Neural progenitor cell (in vitro differentiated cells): ENCODE measurements at regions not wholly inside any gene's neighbourhood (a gene's known extent, or its start where the extent isn't known, plus 50 kb on each side); places are given as distances from the start of the nearest gene placed in this dataset.

Experiments
- DNase-seq: peaks from one replicate; pipeline ENCODE4 v3.0.0-alpha.2; 2016; ENCODE audit warnings: low spot score
- H2AFZ ChIP-seq: fragments of 200-600 bp; sonication (generic); replicated peaks from 2 replicates; pipeline ENCODE4 v1.6.1; 2016; ENCODE audit warnings: antibody characterized with exemption
- H3F3A ChIP-seq: fragments of 200-600 bp; sonication (generic); 2 replicates; pipeline ENCODE4 v1.6.1; 2016; ENCODE audit warnings: antibody characterized with exemption, low read depth
- H3K27ac ChIP-seq: fragments of 200-600 bp; sonication (generic); 2 replicates; pipeline ENCODE4 v1.5.1; 2016; ENCODE audit warnings: mild to moderate bottlenecking
- H3K27me3 ChIP-seq: fragments of 200-600 bp; sonication (generic); 2 replicates; pipeline ENCODE4 v1.6.1; 2016; ENCODE audit warnings: mild to moderate bottlenecking, moderate library complexity
- H3K36me3 ChIP-seq: fragments of 200-600 bp; sonication (generic); 2 replicates; pipeline ENCODE4 v1.5.1; 2016
- H3K4me1 ChIP-seq: fragments of 200-600 bp; sonication (generic); 2 replicates; pipeline ENCODE4 v1.6.1; 2016; ENCODE audit warnings: mixed run types
- H3K4me2 ChIP-seq: fragments of 200-600 bp; sonication (generic); 2 replicates; pipeline ENCODE4 v1.6.1; 2016
- H3K4me3 ChIP-seq: fragments of 200-600 bp; sonication (generic); 2 replicates; pipeline ENCODE4 v1.5.1; 2016
- H3K79me2 ChIP-seq: fragments of 200-600 bp; sonication (generic); 2 replicates; pipeline ENCODE4 v1.6.1; 2016; ENCODE audit warnings: low read depth
- H3K9ac ChIP-seq: fragments of 200-600 bp; sonication (generic); 2 replicates; pipeline ENCODE4 v1.6.1; 2016
- H3K9me3 ChIP-seq: fragments of 200-600 bp; sonication (generic); 2 replicates; pipeline ENCODE4 v1.5.1; 2016; ENCODE audit warnings: low read depth
- H4K20me1 ChIP-seq: fragments of 200-600 bp; sonication (generic); 2 replicates; pipeline ENCODE4 v1.6.1; 2016; ENCODE audit warnings: low read depth
- H3K27ac Mint-ChIP-seq: 3 replicates; pipeline ENCODE4 v1.8.0; 2021; ENCODE audit warnings: mixed read lengths
- H3K27me3 Mint-ChIP-seq: 2 replicates; pipeline ENCODE4 v1.8.0; 2022; ENCODE audit warnings: low read depth, mild to moderate bottlenecking, inconsistent platforms, moderate library complexity, mixed read lengths; ENCODE audit not compliant: insufficient read depth
- H3K36me3 Mint-ChIP-seq: 3 replicates; pipeline ENCODE4 v1.8.0; 2021; ENCODE audit warnings: mixed read lengths
- H3K4me1 Mint-ChIP-seq: 3 replicates; pipeline ENCODE4 v1.8.0; 2021; ENCODE audit warnings: mixed read lengths
- H3K4me3 Mint-ChIP-seq: 3 replicates; pipeline ENCODE4 v1.8.0; 2021; ENCODE audit warnings: mild to moderate bottlenecking, moderate library complexity, mixed read lengths
- H3K9me3 Mint-ChIP-seq: 3 replicates; pipeline ENCODE4 v1.8.0; 2020; ENCODE audit warnings: mixed read lengths
- EZH2 ChIP-seq: fragments of 200-600 bp; sonication (generic); IDR thresholded peaks from 2 replicates; pipeline ENCODE4 v1.6.1; 2017; ENCODE audit warnings: antibody characterized with exemption, mild to moderate bottlenecking, moderate library complexity
- EZH2phosphoT487 ChIP-seq: fragments of 200-600 bp; sonication (generic); IDR thresholded peaks from 2 replicates; pipeline ENCODE4 v1.6.1; 2017; ENCODE audit warnings: antibody characterized with exemption
- TF ChIP-seq, protein P1 (sequence below): fragments of 200-600 bp; sonication (generic); IDR thresholded peaks from 2 replicates; pipeline ENCODE4 v1.5.1; 2017; ENCODE audit warnings: antibody characterized with exemption, mild to moderate bottlenecking

DNA sequence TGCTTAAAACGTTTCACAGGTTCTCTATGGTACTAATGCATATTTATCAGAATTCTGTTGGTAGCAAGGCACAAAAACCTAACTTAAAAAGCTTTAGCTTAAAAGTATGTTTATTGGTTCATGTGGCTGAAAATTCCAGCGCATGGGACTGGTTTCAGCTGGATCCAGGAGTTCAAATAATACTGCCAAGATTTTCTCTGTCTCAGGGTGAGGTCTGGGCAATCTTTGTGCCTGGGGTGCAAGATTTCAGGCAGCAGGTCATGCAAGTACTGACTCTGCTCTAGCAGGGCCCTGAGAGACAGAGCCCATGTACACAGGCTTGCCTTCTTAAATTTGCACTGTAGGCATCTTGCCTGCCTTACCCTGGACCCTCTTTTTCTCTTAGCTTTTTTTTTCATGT is 134.2 kb upstream of the GAS1 start:
- peaks cover 16% of the 10 kb centered on the region for H3K9me3 Mint-ChIP-seq
- TF ChIP-seq EZH2, result no peak
- no peak for TF ChIP-seq EZH2phosphoT487
- TF ChIP-seq, protein P1, sequence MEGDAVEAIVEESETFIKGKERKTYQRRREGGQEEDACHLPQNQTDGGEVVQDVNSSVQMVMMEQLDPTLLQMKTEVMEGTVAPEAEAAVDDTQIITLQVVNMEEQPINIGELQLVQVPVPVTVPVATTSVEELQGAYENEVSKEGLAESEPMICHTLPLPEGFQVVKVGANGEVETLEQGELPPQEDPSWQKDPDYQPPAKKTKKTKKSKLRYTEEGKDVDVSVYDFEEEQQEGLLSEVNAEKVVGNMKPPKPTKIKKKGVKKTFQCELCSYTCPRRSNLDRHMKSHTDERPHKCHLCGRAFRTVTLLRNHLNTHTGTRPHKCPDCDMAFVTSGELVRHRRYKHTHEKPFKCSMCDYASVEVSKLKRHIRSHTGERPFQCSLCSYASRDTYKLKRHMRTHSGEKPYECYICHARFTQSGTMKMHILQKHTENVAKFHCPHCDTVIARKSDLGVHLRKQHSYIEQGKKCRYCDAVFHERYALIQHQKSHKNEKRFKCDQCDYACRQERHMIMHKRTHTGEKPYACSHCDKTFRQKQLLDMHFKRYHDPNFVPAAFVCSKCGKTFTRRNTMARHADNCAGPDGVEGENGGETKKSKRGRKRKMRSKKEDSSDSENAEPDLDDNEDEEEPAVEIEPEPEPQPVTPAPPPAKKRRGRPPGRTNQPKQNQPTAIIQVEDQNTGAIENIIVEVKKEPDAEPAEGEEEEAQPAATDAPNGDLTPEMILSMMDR, result no peak
- H3K4me1 Mint-ChIP-seq, result peaks cover 10% of the 10 kb centered on the region
- H3K9me3 ChIP-seq, result no peaks in the 10 kb centered on the region
- H3K36me3 Mint-ChIP-seq, result no peaks in the 10 kb centered on the region
- H2AFZ ChIP-seq, result no peak overlapping the region
- no peaks in the 10 kb centered on the region for H3F3A ChIP-seq
- H3K27me3 ChIP-seq, result no peaks in the 10 kb centered on the region
- H3K27ac ChIP-seq, result no peak overlapping the region
- H3K27me3 Mint-ChIP-seq, result peaks cover 3% of the 10 kb centered on the region
- H3K4me1 ChIP-seq, result no peaks in the 10 kb centered on the region
- H3K27ac Mint-ChIP-seq, result no peak overlapping the region
- H3K4me2 ChIP-seq, result no peak overlapping the region
- no peak overlapping the region for H3K9ac ChIP-seq
- H3K4me3 Mint-ChIP-seq, result no peak overlapping the region
- no peaks in the 10 kb centered on the region for H3K79me2 ChIP-seq
- H3K4me3 ChIP-seq, result no peak overlapping the region
- no peak for DNase-seq
- H3K36me3 ChIP-seq, result no peaks in the 10 kb centered on the region
- no peaks in the 10 kb centered on the region for H4K20me1 ChIP-seq

GRCh38 chr9:87083986-87084385 is 136.7 kb upstream of the GAS1 start:
- no peaks in the 10 kb centered on the region for H3K27me3 ChIP-seq
- no peaks in the 10 kb centered on the region for H3F3A ChIP-seq
- Mint-ChIP-seq H3K27me3 (no peaks in the 10 kb centered on the region), H3K4me3 (no peak overlapping the region), H3K9me3 (peaks cover 13% of the 10 kb centered on the region), H3K36me3 (no peaks in the 10 kb centered on the region), H3K27ac (no peak overlapping the region), H3K4me1 (peaks cover 10% of the 10 kb centered on the region)
- H3K27ac ChIP-seq, result no peak overlapping the region
- H4K20me1 ChIP-seq, result no peaks in the 10 kb centered on the region
- no peaks in the 10 kb centered on the region for H3K36me3 ChIP-seq
- no peak for TF ChIP-seq EZH2
- TF ChIP-seq EZH2phosphoT487, result no peak
- TF ChIP-seq, protein P1, result no peak
- H3K4me1 ChIP-seq, result no peaks in the 10 kb centered on the region
- H3K79me2 ChIP-seq, result no peaks in the 10 kb centered on the region
- no peak overlapping the region for H3K4me3 ChIP-seq
- no peaks in the 10 kb centered on the region for H3K9me3 ChIP-seq
- DNase-seq, result no peak
- H2AFZ ChIP-seq, result no peak overlapping the region
- no peak overlapping the region for H3K9ac ChIP-seq
- H3K4me2 ChIP-seq, result no peak overlapping the region

DNA sequence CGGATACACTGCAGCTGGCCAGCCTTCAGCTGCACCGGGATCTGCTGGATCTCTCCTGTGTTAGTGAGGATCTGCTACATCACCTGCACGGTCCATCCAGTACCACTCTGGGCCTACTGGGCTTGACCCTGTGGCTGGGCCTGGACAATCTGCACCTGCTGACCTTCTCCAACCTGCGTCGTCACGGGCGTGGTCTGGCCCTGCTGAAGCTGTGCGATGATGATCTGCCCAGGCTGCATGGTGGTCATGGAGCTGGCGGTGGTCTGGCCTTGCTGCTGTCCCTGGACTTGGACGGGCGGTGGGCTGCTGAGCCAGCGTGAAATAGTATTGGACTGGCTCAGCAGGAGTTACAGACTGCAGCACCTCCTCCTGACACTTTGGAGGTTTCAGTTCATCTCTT is 137.1 kb upstream of the GAS1 start:
- H3K4me3 Mint-ChIP-seq, result no peak overlapping the region
- peaks cover 10% of the 10 kb centered on the region for H3K4me1 Mint-ChIP-seq
- TF ChIP-seq, protein P1, result no peak
- TF ChIP-seq EZH2phosphoT487 (no peak), EZH2 (no peak)
- H3K27ac Mint-ChIP-seq, result peak overlapping the region; percentile 11
- H3K4me3 ChIP-seq, result no peak overlapping the region
- H2AFZ ChIP-seq, result no peak overlapping the region
- H4K20me1 ChIP-seq, result no peaks in the 10 kb centered on the region
- no peaks in the 10 kb centered on the region for H3K4me1 ChIP-seq
- no peaks in the 10 kb centered on the region for H3K27me3 ChIP-seq
- no peaks in the 10 kb centered on the region for H3K36me3 ChIP-seq
- no peaks in the 10 kb centered on the region for H3K36me3 Mint-ChIP-seq
- H3K27me3 Mint-ChIP-seq, result no peaks in the 10 kb centered on the region
- no peaks in the 10 kb centered on the region for H3K79me2 ChIP-seq
- no peak overlapping the region for H3K4me2 ChIP-seq
- no peak overlapping the region for H3K9ac ChIP-seq
- no peak overlapping the region for H3K27ac ChIP-seq
- no peak for DNase-seq
- H3F3A ChIP-seq, result no peaks in the 10 kb centered on the region
- H3K9me3 ChIP-seq, result no peaks in the 10 kb centered on the region
- H3K9me3 Mint-ChIP-seq, result peaks cover 13% of the 10 kb centered on the region
